ENCODE measurements at regions not wholly inside any gene's neighbourhood (a gene's known extent, or its start where the extent isn't known, plus 50 kb on each side); places are given as distances from the start of the nearest gene placed in this dataset.

GRCh38 chr7:9231630-9232121, 798.3 kb downstream of the NXPH1 start:
- 30 to 38% methylated on average over 3 to 7 of the region's 7 CpGs for WGBS, 2 donors (ENCODE audit: low coverage in 1 of 2)
- no peak for TF ChIP-seq POLR2A (IDR thresholded peaks at IDR 0.05)
- no peak for TF ChIP-seq EP300 (IDR thresholded peaks at IDR 0.05)
- TF ChIP-seq CTCF (IDR thresholded peaks at IDR 0.05), result no peak
- TF ChIP-seq POLR2AphosphoS5 (IDR thresholded peaks at IDR 0.05), result no peak
- Histone ChIP-seq H3K27ac (no peak overlapping the region), H3K9me3 (no peaks in the 10 kb centered on the region), H3K36me3 (no peaks in the 10 kb centered on the region), H3K4me3 (no peak overlapping the region), H3K27me3 (no peaks in the 10 kb centered on the region), H3K4me1 (no peaks in the 10 kb centered on the region)
- no peak for ATAC-seq

- no peak for TF ChIP-seq POLR2AphosphoS5 (IDR thresholded peaks at IDR 0.05)
- no peaks in the 10 kb centered on the region for H3K27me3 ChIP-seq
- H3K4me1 ChIP-seq, result no peaks in the 10 kb centered on the region
- no peaks in the 10 kb centered on the region for H3K36me3 ChIP-seq
- no peak overlapping the region for H3K27ac ChIP-seq
- no peaks in the 10 kb centered on the region for H3K9me3 ChIP-seq
- no peak for ATAC-seq
- no peak overlapping the region for H3K4me3 ChIP-seq
Measured at GRCh38 chr7:9240001-9240400, 806.6 kb downstream of the NXPH1 start.

- Histone ChIP-seq H3K4me3 (no peak overlapping the region), H3K27me3 (no peaks in the 10 kb centered on the region), H3K36me3 (no peaks in the 10 kb centered on the region), H3K27ac (no peak overlapping the region), H3K9me3 (no peaks in the 10 kb centered on the region), H3K4me1 (no peaks in the 10 kb centered on the region)
- TF ChIP-seq POLR2A (IDR thresholded peaks at IDR 0.05), result no peak
- no peak for TF ChIP-seq POLR2AphosphoS5 (IDR thresholded peaks at IDR 0.05)
- no peak for TF ChIP-seq EP300 (IDR thresholded peaks at IDR 0.05)
- TF ChIP-seq CTCF (IDR thresholded peaks at IDR 0.05), result no peak
- ATAC-seq, result no peak
- WGBS, 2 donors (ENCODE audit: low coverage in 1 of 2), result 58 to 67% methylated on average over 1 of the region's 1 CpG
Measured at GRCh38 chr7:9241826-9242225, 808.4 kb downstream of the NXPH1 start.

GRCh38 chr7:9242636-9243035, 809.2 kb downstream of the NXPH1 start:
- H3K27me3 ChIP-seq, result no peaks in the 10 kb centered on the region
- ATAC-seq, result no peak
- no peaks in the 10 kb centered on the region for H3K4me1 ChIP-seq
- no peaks in the 10 kb centered on the region for H3K9me3 ChIP-seq
- H3K36me3 ChIP-seq, result no peaks in the 10 kb centered on the region
- WGBS, 2 donors (ENCODE audit: low coverage in 1 of 2), result 52 to 73% methylated on average over 3 of the region's 3 CpGs
- H3K27ac ChIP-seq, result no peak overlapping the region
- TF ChIP-seq CTCF (IDR thresholded peaks at IDR 0.05) (no peak), POLR2AphosphoS5 (IDR thresholded peaks at IDR 0.05) (no peak), EP300 (IDR thresholded peaks at IDR 0.05) (no peak), POLR2A (IDR thresholded peaks at IDR 0.05) (no peak)
- no peak overlapping the region for H3K4me3 ChIP-seq

GRCh38 chr7:9250876-9251275, 817.5 kb downstream of the NXPH1 start:
- ATAC-seq, result peak; percentile 10
- Histone ChIP-seq H3K27me3 (no peaks in the 10 kb centered on the region), H3K27ac (no peak overlapping the region), H3K36me3 (no peaks in the 10 kb centered on the region), H3K9me3 (no peaks in the 10 kb centered on the region), H3K4me3 (no peak overlapping the region), H3K4me1 (no peaks in the 10 kb centered on the region)
- TF ChIP-seq POLR2AphosphoS5 (IDR thresholded peaks at IDR 0.05), result no peak
- TF ChIP-seq EP300 (IDR thresholded peaks at IDR 0.05), result no peak
- TF ChIP-seq CTCF (IDR thresholded peaks at IDR 0.05), result no peak
- WGBS, 2 donors (ENCODE audit: low coverage in 1 of 2), result 30 to 67% methylated on average over 1 to 2 of the region's 4 CpGs
